GM04503 (cell line): ENCODE measurements at regions not wholly inside any gene's neighbourhood (a gene's known extent, or its start where the extent isn't known, plus 50 kb on each side); places are given as distances from the start of the nearest gene placed in this dataset.
"Not testable (repeated sequence)": the region's sequence is repeated elsewhere in the genome, so short reads cannot be mapped to it uniquely, and the experiment has no call there.

Source experiments
- DNase-seq: peaks from one replicate; pipeline ENCODE4 v3.0.0-alpha.2; 2012; ENCODE audit warnings: low read depth

DNA sequence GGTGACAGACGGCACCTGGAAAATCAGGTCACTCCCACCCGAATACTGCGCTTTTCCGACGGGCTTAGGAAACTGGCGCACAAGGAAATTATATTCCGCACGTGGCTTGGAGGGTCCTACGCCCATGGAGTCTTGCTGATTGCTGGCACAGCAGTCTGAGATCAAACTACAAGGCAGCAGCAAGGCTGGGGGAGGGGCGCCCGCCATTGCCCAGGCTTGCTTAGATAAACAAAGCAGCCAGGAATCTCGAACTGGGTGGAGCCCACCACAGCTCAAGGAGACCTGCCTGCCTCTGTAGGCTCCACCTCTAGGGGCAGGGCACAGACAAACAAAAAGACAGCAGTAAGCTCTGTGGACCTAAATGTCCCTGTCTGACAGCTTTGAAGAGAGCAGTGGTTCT lies 394.3 kb downstream of the PTH2R start:
- DNase-seq: not testable (repeated sequence)

DNA sequence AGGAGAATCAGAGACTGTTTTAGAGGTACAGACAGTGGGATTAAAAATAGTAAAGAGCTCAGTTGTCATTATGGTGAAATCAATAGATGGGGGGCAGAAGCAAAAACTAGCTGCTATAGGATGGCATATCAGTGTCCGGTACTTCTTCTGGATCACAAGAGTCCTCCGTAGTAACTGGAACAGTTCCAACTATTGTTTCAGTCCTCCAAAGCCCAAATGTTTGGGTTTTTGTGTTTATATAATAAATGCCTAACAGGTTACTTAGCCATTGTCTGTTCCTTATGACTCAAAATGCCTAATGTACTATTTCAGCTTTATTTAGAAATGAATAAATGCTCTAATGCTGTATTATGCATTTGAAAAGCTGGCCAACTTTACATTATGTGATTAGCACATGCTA lies 401.2 kb downstream of the PTH2R start:
- no peak for DNase-seq

DNA sequence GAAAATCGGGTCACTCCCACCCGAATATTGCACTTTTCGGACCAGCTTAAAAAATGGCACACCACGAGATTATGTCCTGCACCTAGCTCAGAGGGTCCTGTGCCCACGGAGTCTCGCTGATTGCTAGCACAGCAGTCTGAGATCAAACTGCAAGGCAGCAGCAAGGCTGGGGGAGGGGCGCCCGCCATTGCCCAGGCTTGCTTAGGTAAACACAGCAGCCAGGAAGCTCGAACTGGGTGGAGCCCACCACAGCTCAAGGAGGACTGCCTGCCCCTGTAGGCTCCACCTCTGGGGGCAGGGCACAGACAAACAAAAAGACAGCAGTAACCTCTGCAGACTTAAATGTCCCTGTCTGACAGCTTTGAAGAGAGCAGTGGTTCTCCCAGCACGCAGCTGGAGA lies 405.3 kb downstream of the PTH2R start:
- not testable (repeated sequence) for DNase-seq

DNA sequence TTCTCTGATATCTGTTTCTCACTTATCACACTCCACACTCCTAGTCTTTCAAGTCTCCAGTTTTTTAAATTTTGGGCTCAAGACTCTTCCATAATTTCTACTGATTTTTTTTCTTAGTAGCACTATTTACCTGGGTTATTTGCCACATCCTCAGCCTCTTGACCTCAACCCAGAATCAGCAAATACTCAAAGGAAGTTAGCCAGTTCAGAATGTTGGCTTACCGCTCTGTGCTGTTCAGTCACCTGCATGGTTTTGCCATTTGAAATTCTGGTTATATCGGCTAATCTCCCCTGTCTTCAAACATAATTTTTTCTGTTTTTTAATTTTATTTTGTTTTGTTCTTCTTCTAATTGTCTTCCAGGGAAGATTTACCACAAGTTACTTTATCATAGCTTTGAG lies 412.6 kb downstream of the PTH2R start:
- no peak for DNase-seq

DNA sequence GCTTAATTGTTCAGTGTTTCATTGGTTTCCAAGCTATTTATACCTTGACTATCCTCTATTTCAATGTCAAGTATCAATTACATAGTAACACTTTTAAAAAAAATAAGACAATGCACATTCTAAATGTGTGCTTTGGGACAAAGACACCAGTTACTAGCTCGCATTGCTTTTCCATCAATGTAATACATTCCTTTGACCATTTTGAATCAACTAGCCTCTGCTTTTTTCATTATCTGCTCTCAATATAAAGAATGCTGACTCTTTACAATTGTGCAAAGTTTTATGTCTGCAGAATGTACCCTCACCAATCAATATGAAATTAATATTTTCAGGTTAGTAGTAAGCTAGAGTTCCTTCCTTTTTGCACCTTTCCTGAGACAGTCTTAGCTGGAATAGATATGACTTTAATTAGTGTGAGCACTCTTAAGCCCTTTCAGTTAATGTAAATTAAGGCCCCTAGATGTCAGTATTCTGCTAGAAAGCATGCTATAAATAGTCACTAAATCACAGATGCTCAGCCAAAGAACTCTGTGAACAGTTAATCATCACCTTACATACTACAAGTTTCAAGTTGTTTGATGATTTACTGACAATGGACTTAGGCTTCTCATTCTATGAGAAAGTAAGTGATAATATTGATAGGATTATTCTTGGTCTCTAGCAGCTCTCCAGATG lies 413.6 kb downstream of the PTH2R start:
- DNase-seq: no peak

DNA sequence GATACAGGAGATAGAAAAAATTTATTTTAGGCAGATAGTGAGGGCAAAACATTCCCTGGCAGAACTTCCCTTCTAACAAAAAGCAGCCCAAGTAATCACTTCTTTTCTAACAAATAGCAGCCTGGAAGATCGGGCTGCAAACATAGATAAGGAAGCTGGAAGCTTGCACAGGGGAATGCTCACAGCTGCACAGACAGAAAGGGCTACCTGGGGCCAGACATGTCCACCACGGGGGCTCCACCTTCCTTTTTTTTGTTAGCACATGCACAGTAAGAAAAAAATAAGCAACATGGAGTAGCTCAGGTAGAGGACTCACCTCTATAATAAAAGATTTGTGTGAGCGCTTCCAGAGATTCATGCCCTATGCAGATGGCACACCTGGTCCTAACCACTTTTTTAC lies 420.5 kb downstream of the PTH2R start:
- no peak for DNase-seq

DNA sequence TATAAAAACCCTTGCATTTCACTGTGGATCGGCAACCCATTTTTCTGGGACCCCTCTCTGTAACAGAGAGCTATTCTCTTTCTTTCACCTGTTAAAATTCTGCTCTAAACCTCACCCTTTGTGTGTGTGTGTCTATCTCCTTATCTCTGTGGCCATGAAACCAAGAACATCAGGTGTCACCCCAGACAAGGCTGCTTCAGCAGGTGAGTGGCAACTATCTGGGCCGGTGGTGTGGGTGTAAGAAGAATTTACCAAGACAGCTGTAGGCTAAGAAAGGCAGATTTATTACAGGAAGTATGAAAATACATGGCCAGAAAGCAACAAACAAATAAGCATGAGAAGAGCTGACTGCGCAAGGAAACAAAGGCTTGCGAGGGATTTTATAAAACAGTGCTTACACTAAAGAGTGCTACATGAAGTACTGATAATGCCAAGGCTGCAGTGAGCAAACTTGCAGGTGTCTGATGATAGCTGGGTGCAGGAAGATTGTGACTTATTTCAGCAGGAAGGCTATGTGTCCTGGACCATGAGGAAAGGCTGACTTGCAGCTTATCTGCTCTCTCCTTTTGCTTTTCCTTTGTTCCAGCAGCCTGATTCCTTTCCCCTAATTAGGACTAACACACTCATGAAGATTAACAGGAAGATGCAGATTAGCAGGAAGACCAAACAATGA lies 421.1 kb downstream of the PTH2R start:
- no peak for DNase-seq

DNA sequence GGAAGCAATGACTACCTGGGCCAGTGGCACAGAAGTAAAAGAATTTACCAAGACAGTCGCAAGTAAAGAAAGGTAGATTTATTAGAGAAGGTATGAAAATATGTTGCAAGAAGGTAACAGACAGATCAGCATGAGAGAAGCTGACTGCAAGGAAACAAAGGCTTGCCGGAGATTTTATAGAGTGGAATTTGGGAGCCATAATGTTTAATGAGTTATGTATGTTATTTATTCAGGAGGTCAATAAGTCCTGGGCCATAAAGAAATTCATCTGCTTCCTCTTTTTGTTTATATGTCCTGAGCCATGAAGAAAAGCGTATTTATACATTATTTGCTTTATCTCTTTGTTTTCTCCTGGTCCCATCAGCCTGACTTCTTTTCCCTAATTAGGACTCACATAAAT lies 423.6 kb downstream of the PTH2R start:
- DNase-seq: no peak

DNA sequence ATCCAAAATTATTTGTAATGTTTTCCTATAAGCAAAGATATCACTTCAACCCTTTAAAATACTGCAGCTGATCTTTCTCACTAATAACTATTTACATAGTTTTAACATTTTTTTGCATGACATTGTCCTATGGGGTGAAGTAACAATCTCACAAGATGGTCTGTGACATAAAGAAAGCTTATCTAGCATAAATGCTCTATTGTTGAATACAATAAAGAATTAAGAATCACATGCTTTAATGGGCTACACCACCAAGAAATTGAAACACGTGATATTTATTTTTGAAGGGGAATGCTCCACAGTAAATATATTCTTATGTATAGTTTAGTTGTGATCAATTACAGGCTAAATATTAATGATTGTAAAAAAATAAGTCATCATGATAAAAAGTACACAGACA lies 441.1 kb downstream of the PTH2R start:
- DNase-seq: no peak

DNA sequence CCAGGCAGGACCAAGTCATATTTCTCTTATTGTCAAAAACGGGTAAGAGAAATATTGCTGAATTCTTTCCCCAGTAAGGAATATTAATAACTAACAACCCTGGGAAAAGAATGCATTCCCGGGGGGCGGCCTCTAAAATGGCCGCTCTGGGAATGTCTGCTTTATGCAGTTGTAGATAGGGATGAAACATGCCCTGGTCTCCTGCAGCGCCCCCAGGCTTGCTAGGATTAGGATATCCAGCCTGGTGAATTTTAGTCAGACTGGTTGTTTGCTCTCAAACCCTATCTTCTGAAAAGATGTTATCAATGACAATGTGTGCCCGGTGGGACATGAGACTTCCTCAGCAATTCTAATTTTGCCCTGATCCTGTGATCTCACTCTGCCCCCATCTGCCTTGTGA lies 448.1 kb downstream of the PTH2R start:
- DNase-seq: no peak

DNA sequence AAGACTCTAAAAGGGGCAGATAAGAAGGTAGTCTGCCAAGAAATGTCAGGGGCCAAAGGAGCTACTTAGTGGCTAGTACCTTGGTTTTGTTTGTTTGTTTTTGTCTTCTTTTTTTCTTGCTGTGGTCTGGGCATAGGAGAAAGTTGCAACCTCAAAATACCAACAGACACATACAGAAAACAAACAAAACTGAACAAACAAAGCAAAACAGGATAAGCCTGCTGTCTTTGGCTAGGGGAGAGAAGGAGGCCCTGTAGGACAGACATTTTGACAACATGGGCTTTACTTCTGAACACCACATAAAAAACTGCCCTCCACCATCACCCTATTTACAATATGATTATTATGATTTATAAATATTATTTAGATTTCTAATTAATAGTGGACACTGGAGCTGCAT lies 460.8 kb downstream of the PTH2R start:
- DNase-seq: no peak

DNA sequence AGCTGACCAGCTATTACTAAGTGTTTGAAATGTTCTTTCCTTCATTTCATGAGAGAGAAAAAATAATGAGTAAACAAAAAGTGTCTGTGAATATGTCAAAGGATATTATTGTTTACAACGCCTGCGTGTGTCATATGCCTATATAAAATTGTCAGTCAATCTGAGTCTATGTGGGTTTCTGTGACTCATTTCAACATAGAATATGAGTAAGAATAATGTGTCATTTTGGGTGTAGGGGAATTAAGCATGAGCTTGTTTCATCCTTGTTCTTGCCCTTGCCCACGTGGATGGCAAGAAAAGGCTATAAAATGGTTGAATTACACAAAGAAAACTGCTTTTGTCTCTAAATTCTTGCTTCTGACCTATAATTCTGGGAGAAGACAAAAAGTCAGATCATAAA lies 466.0 kb downstream of the PTH2R start:
- no peak for DNase-seq

DNA sequence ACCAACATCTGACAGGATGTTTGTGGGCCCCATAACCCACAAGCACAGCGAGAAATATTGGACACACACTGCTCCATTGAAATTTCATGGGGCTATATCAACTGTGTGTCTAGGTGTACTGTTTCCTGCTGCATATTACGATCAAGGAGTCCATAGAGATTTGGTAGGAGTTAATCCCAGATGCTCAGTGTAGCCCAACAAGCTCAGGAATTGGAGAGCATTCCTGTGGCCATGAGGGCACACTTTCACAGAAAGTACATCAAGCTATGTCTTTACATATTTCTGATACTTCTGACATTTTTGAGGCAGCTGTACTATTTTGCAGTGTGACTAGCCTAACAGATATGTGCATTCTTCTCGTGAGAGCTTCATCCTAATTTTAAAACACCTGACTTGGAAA lies 473.1 kb downstream of the PTH2R start:
- no peak for DNase-seq

DNA sequence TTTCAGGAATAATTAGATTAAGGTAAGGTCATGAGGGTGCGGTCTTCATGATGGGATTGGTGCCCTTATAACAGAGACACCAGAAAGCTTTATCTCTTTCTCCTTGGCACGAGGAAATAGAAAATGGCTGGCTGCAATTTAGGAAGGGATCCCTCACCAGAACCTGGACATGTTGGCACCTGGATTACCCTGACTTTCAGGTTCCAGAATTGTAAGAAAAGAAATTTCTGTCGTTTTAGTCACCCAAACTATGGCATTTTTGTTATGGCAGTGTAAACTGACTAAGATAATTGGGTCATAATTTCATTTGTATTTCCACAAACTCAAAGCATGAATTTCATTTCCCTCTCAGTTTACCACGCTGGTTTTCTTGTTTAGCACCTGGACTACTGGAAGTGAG lies 473.6 kb downstream of the PTH2R start:
- no peak for DNase-seq

DNA sequence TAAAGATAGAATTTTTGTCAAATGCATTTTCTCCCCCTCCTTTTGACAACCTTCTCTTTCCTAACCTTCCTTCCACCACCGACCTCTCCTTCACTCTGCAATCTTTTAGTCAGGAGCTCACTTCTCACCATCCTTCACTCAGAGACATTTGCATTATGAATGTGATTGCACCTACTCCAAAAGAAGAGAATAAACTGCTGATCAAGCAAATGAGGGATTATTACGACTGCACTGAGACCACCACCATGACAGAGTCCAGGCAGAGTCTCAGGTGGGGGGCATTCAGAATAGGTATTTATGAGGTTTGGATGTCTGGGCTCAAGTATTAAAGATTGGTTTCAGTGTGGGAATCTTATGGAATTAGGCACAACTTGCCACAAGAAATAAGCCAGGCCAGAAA lies 483.9 kb downstream of the PTH2R start:
- no peak for DNase-seq

DNA sequence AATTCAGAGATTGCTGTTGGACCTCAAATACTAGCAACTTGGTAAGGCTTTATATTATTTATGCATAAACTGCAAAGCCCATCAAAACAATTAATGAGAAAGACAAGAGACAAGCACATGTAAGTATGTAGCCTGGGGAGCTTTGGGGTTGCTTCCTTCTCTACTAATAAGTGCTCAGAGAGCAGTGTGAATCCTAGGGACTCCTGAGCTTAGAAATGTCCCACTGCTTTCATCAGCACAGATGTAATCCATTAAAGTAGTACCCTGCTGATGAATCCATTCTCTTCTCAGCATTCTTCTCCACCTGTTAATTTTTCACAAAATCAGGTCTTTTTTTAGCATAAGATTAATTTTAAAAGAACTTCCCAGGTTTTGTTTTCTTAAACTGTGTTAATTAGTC lies 485.6 kb downstream of the PTH2R start:
- no peak for DNase-seq

DNA sequence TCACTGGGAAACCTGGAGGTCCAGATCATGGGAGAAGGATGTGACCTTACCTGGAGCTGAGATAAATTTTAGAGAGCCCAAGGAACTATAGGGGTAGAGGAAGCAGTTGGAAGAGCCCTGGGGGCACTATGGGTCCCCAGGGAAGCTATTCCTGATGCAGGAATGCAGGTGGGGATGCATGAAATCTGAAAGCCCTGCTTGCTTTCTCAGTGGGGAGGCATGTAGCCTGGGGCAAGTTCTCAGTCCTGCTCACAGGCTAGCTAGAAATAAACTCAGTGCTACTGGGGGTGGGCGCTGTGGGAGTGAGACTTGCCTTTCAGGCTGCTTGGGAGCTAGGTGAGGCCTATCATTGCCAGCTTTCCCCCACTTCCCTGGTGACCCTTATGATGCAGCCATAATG lies 499.7 kb downstream of the PTH2R start:
- DNase-seq: no peak

DNA sequence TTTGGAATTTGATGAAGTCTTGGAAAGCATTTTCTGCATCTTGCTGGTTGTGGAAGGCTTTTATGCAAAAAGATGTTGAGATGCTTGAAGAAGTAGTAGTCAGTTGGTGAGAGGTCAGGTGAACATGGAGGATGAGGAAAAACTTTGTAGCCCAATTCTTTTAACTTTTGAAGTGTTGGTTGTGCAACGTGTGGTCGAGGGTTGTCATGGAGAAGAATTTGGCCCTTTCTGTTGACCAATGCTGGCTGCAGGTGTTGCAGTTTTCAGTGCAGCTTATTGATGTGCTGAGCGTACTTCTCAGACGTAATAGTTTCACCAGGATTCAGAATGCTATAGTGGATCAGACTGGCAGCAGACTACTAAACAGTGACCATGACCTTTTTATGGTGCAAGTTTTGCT lies 508.4 kb upstream of the MAP2 start:
- no peak for DNase-seq

DNA sequence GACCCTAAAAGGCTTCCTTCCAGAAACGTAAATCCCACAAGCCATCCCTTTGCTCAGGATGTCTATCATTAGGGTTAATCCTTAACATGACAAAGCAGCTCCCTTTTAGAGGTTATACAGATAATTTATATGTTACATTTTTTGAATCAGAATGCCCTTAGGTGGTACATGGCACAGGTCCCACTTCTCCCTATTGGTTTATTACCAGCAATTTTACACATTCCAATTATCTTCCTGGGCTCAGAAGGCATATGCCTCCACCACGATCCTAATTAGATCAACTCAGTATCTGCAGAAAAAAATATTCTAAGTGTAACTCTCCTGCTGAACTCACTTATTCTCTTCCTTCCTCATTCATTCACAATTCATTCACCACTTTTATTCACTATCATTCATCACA lies 507.0 kb upstream of the MAP2 start:
- no peak for DNase-seq

DNA sequence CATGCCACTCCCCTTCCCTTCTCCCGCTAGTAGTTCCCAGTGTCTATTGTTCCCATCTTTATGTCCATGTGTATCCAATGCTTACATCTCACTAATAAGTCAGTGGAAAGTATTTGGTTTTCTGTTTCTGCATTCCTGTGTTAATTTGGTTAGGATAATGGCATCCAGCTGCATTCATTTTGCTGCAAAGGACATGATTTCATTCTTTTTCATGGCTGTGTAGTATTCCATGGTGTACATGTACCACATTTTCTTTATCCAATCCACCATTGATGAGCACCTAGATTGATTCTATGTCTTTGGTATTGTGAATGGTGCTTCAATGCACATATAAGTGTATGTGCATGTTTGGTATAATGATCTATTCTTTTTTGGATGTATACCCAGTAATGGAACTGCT lies 502.5 kb upstream of the MAP2 start:
- not testable (repeated sequence) for DNase-seq

DNA sequence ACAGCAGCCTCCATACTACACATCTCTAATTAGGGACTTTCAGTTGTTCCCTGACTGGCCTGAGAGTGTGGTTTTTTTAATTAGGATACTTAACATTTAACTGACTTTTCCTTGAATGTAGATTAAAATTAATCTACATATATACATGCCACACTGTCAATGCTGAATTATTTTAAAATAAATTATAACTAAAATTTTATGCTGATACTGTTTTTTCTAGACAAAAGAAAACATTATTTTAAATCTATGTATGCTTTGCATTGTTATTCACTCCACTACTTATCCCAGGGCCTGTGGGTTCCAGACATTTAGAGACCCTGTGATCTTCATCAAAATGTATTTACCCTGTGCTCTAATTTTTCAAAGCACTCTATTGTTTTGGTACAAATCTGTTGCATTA lies 496.0 kb upstream of the MAP2 start:
- DNase-seq: no peak

DNA sequence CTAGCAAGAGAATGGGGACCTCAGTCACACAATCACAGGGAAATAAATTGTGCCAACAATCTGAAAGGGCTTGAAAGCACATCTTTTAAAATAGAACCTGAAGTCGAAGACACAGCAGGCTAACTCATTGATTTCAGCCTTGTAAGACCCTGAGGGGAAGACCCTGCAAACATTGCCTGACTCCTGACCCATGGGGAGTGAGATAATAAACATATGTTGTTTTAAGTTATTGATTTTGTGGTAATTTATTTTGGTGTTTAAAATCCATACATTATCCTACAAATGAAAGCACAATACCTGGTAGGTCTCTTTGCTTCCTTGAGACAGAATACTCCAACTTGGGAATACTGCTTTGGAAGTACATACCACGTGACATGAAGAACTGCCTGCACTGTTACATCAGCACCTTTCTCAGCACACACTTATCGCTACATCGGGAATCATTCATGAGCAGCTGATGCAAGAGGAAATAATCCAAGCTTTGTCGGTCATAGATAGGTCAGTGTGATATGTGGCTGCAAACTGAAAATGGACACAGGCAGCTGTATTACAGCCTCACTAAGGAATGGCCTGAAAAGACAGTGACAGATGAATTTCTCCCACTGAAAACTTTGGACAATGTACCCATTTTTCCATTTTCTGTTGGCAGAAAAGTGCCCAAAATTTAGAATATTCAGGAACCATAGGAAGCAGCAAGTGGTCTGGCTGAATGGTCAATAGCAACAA lies 494.5 kb upstream of the MAP2 start:
- DNase-seq: no peak

DNA sequence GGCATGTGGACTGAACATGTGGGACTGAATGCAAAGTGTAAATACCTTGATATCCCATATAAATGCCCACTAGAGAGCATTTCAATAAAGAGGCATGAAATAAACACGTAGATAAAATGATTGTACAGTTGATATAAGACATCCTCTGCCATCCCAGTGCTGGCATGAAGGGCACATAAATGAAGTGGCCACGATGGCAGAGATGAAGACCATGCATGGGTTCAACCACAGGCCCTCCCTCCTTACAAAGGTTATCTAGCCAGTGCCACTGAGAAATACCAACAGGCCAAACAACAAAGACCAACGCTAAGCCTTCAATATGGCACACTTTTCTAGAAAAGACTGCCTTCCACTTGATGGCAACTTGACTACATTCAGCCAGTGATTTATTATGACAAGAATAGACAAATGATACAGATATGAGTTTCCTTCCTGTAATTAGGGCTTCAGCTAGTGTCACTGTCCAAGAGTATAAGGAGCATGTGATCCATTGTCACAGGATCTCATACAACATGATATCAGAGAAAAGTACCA lies 493.9 kb upstream of the MAP2 start:
- DNase-seq: no peak
